HepG2 (cell line): ENCODE measurements at regions not wholly inside any gene's neighbourhood (a gene's known extent, or its start where the extent isn't known, plus 50 kb on each side); places are given as distances from the start of the nearest gene placed in this dataset.
A peak's percentile ranks its signal among the peaks of the same experiment; 100 is the strongest.

Source experiments
- BRCA1 ChIP-seq: sonication (generic); formaldehyde crosslinking; IDR thresholded peaks from 2 replicates; pipeline ENCODE4 v1.4.0; 2020; ENCODE audit warnings: missing genetic modification reagents
- CBX5 ChIP-seq: sonication (generic); formaldehyde crosslinking; IDR thresholded peaks from 2 replicates; pipeline ENCODE4 v1.4.0; 2020; ENCODE audit warnings: missing genetic modification reagents, borderline replicate concordance
- CEBPG ChIP-seq: IDR thresholded peaks from 2 replicates; pipeline ENCODE4 v1.6.1; 2016
- GABPB1 ChIP-seq: IDR thresholded peaks from 2 replicates; pipeline ENCODE4 v1.6.1; 2016; ENCODE audit warnings: mild to moderate bottlenecking, missing genetic modification reagents, moderate library complexity, missing compliant biosample characterization
- HBP1 ChIP-seq: IDR thresholded peaks from 2 replicates; pipeline ENCODE4 v1.6.1; 2016; ENCODE audit warnings: low read depth, control low read depth
- MXI1 ChIP-seq: IDR thresholded peaks from 3 replicates; pipeline ENCODE4 v1.6.1; 2012; ENCODE audit warnings: low read depth, low read length, inconsistent platforms, borderline replicate concordance
- ZBTB25 ChIP-seq: IDR thresholded peaks from 2 replicates; pipeline ENCODE4 v1.6.1; 2018; ENCODE audit warnings: missing genetic modification reagents
- ZBTB34 ChIP-seq: sonication (generic); formaldehyde crosslinking; IDR thresholded peaks from 2 replicates; pipeline ENCODE4 v1.8.0; 2022; ENCODE audit warnings: mild to moderate bottlenecking, missing genetic modification reagents
- ZFP36L1 ChIP-seq: sonication (generic); formaldehyde crosslinking; IDR thresholded peaks from 2 replicates; pipeline ENCODE4 v1.8.0; 2022; ENCODE audit warnings: mild to moderate bottlenecking, missing genetic modification reagents, moderate library complexity
- ZFP82 ChIP-seq: sonication (generic); formaldehyde crosslinking; IDR thresholded peaks from 2 replicates; pipeline ENCODE4 v1.5.1; 2020; ENCODE audit warnings: mild to moderate bottlenecking, missing genetic modification reagents, borderline replicate concordance
- ZHX2 ChIP-seq, 2 experiments: sonication (generic) in 1 of 2; formaldehyde crosslinking in 1 of 2; IDR thresholded peaks; 2 replicates each; pipeline versions ENCODE4 v1.6.1 to v1.9.0; 2014 to 2022; ENCODE audit warnings: antibody characterized with exemption in 1 of 2, borderline replicate concordance in 1 of 2, inconsistent platforms in 1 of 2, low read depth in 1 of 2, missing genetic modification reagents in 1 of 2
- ZNF609 ChIP-seq: sonication (generic); formaldehyde crosslinking; IDR thresholded peaks from 2 replicates; pipeline ENCODE4 v1.4.0; 2020; ENCODE audit warnings: mild to moderate bottlenecking, missing genetic modification reagents, borderline replicate concordance
- ZNF629 ChIP-seq: sonication (generic); formaldehyde crosslinking; conservative IDR thresholded peaks from 2 replicates; pipeline ENCODE4 v1.5.0; 2020; ENCODE audit warnings: missing genetic modification reagents

- TF ChIP-seq BRCA1 (CRISPR knock-in tag) (0 out of 2 replicates have a peak, but pooled peaks have one; percentile 39), ZNF609 (CRISPR knock-in tag) (peak; percentile 70), ZBTB25 (0 out of 2 replicates have a peak, but pooled peaks have one; percentile 16), HBP1 (CRISPR knock-in tag) (no peak), CBX5 (CRISPR knock-in tag) (0 out of 2 replicates have a peak, but pooled peaks have one; percentile 22), ZBTB34 (CRISPR knock-in tag) (peak; percentile 52; the same call in 1 of the 2 replicates), ZNF629 (CRISPR knock-in tag) (peak; percentile 76), MXI1 (no peak; the same call in 2 of the 3 replicates), ZFP82 (0 out of 2 replicates have a peak, but pooled peaks have one; percentile 21), ZFP36L1 (CRISPR knock-in tag) (peak; percentile 48; the same call in 1 of the 2 replicates), ZHX2 (IDR thresholded peaks at IDR 0.05; ENCODE audit: low read depth) (0 out of 2 replicates have a peak, but pooled peaks have one; percentile 22), ZHX2 (CRISPR knock-in tag; IDR thresholded peaks at IDR 0.05; ENCODE audit: borderline replicate concordance) (no peak), GABPB1 (CRISPR knock-in tag) (peak; percentile 31; the same call in 1 of the 2 replicates), CEBPG (CRISPR knock-in tag) (peak; percentile 7)
Observed at GRCh38 chr3:187983484-187984124, 170.4 kb upstream of the LPP start (continued).
